Upper lobe of left lung (tissue), 6 donors: ENCODE measurements at regions not wholly inside any gene's neighbourhood (a gene's known extent, or its start where the extent isn't known, plus 50 kb on each side); places are given as distances from the start of the nearest gene placed in this dataset.

ENCODE experiments used
- ATAC-seq, 2 donors: fragments of 200-7000 bp; cut with Tn5 transposase; one replicate each; pipeline ENCODE4 v1.9.1; 2022; ENCODE audit warnings: mild to moderate bottlenecking in 2 of 2, moderate library complexity in 2 of 2; ENCODE audit not compliant: low FRiP score in 2 of 2
- DNase-seq, 2 donors: peaks; one replicate each; pipeline ENCODE4 v3.0.0-alpha.2; 2019 to 2020
- H3K27ac ChIP-seq, 4 donors: fragments of 200-600 bp; sonication (generic); one replicate each; pipeline ENCODE4 v1.5.1; 2016 to 2019
- H3K27me3 ChIP-seq, 4 donors: fragments of 200-600 bp; sonication (generic); one replicate each; pipeline ENCODE4 v1.5.1; 2017 to 2019
- H3K36me3 ChIP-seq, 4 donors: fragments of 200-600 bp; sonication (generic); one replicate each; pipeline ENCODE4 v1.5.1; 2016 to 2019
- H3K4me1 ChIP-seq, 4 donors: fragments of 200-600 bp; sonication (generic); one replicate each; pipeline ENCODE4 v1.5.1; 2018 to 2019
- H3K4me3 ChIP-seq, 4 donors: fragments of 200-600 bp; sonication (generic); one replicate each; pipeline ENCODE4 v1.5.1; 2017 to 2019; ENCODE audit warnings: mild to moderate bottlenecking in 2 of 4, moderate library complexity in 1 of 4
- H3K9me3 ChIP-seq, 4 donors: fragments of 200-600 bp; sonication (generic); one replicate each; pipeline ENCODE4 v1.5.1; 2018 to 2019
- EP300 ChIP-seq, 4 donors: sonication (generic); formaldehyde crosslinking; IDR thresholded peaks; one replicate each; pipeline ENCODE4 v1.5.1; 2017; ENCODE audit warnings: antibody characterized with exemption in 4 of 4, control low read depth in 2 of 4
- POLR2A ChIP-seq, 4 donors: fragments of 450-650 bp; IDR thresholded peaks; one replicate each; pipeline ENCODE4 v1.5.1; 2016 to 2017; ENCODE audit warnings: antibody characterized with exemption in 4 of 4, mild to moderate bottlenecking in 2 of 4
- POLR2AphosphoS5 ChIP-seq, 2 donors: sonication (generic); formaldehyde crosslinking; IDR thresholded peaks; one replicate each; pipeline ENCODE4 v1.5.1; 2017; ENCODE audit warnings: antibody characterized with exemption in 2 of 2
- WGBS, 2 donors: methylation state at CpG; one replicate each; pipeline ENCODE4 v1.1.5; 2017 to 2018; 5-methylcytosine and 5-hydroxymethylcytosine counted together
- TF ChIP-seq, protein P1 (sequence below), 6 experiments: fragments of 450-650 bp in 4 of 6; fragments of 200-600 bp in 2 of 6; sonication (generic) in 2 of 6; IDR thresholded peaks; one replicate each; pipeline ENCODE4 v1.5.1; 2016 to 2019; ENCODE audit warnings: antibody characterized with exemption in 6 of 6
- donor health status: DM: no; HTN: no; CAD: no; lungs with moderate emphysema.
- donor health status: DM: no; HTN: yes; CAD: no; lungs with severe emphysema.

DNA sequence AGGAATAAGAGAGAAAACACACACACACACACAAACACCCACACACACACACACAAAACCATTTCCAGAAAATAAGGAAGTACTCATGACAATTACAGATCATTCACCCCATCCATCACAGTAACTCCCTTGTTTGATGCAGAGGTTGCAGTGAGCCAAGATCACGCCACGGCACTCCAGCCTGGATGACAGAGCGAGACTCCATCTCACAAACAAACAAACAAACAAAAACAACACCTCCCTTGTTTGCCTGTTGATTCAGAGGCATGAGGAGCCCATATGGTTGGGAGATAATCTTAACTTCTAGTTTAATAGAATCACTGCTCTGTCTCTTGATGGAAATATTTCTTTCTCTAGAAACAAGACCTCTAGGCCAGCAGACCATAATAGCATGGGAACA lies 2043.5 kb upstream of the AGA start:
- H3K27me3 ChIP-seq, result no peaks in the 10 kb centered on the region
- H3K4me3 ChIP-seq, result no peak overlapping the region
- 71 to 90% methylated on average over 3 of the region's 3 CpGs for WGBS, 2 donors
- DNase-seq, result no peak
- no peak for ATAC-seq
- no peaks in the 10 kb centered on the region for H3K4me1 ChIP-seq
- no peaks in the 10 kb centered on the region for H3K36me3 ChIP-seq
- H3K27ac ChIP-seq, result no peak overlapping the region
- TF ChIP-seq POLR2A (IDR thresholded peaks at IDR 0.05) (no peak), POLR2AphosphoS5 (IDR thresholded peaks at IDR 0.05) (no peak), EP300 (IDR thresholded peaks at IDR 0.05) (no peak)
- TF ChIP-seq, protein P1, sequence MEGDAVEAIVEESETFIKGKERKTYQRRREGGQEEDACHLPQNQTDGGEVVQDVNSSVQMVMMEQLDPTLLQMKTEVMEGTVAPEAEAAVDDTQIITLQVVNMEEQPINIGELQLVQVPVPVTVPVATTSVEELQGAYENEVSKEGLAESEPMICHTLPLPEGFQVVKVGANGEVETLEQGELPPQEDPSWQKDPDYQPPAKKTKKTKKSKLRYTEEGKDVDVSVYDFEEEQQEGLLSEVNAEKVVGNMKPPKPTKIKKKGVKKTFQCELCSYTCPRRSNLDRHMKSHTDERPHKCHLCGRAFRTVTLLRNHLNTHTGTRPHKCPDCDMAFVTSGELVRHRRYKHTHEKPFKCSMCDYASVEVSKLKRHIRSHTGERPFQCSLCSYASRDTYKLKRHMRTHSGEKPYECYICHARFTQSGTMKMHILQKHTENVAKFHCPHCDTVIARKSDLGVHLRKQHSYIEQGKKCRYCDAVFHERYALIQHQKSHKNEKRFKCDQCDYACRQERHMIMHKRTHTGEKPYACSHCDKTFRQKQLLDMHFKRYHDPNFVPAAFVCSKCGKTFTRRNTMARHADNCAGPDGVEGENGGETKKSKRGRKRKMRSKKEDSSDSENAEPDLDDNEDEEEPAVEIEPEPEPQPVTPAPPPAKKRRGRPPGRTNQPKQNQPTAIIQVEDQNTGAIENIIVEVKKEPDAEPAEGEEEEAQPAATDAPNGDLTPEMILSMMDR (IDR thresholded peaks at IDR 0.05), result no peak
- H3K9me3 ChIP-seq, result no peaks in the 10 kb centered on the region

DNA sequence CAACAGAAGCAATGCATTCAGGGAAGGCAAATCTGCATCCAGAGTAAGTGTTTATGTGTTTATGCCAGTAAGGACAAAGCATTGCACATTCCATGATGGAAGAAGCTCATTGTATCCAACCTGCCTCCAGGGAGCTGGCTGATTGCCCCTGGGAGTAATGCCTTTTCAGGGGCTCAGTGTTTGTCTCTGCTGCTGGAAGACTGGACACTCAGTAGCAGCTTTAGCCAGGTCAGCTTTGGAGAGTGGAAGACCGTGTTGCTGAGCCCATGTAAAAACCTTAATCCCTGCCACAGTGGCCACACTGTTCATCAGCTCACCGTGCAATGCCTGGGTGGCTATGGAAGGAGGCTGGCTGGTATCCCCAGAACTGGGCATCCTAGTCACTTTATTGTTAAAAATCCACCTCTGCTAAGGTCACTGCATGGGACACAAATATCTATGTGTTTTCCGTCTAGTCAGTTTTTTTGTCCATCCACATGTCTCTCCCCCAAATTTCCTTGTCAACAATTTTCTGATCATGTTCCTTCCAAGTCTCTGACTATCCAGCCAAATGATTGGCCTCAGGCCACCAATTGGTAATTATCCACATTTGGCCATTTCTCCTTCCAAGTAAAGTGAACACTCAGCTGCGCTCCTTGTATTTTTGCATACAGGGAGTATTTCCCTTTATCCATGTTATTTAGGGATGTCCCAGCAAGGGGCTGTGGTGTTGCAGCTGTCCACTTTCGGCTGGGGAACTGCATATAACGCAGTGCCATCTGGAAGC lies 2044.5 kb upstream of the AGA start:
- TF ChIP-seq, protein P1 (IDR thresholded peaks at IDR 0.05), result no peak
- TF ChIP-seq POLR2A (IDR thresholded peaks at IDR 0.05) (no peak), EP300 (IDR thresholded peaks at IDR 0.05) (no peak), POLR2AphosphoS5 (IDR thresholded peaks at IDR 0.05) (no peak)
- ATAC-seq (no peak), DNase-seq (no peak)
- Histone ChIP-seq H3K27ac (no peak overlapping the region), H3K9me3 (no peaks in the 10 kb centered on the region), H3K36me3 (no peaks in the 10 kb centered on the region), H3K4me3 (no peak overlapping the region), H3K4me1 (no peaks in the 10 kb centered on the region), H3K27me3 (no peaks in the 10 kb centered on the region)
- WGBS, 2 donors, result 79 to 80% methylated on average over 6 of the region's 6 CpGs

GRCh38 chr4:179492260-179493080 lies 2050.2 kb upstream of the AGA start:
- no peaks in the 10 kb centered on the region for H3K27me3 ChIP-seq
- H3K4me3 ChIP-seq, result no peak overlapping the region
- no peak for DNase-seq
- WGBS, 2 donors, result 85 to 90% methylated on average over 3 of the region's 3 CpGs
- H3K4me1 ChIP-seq, result no peaks in the 10 kb centered on the region
- TF ChIP-seq POLR2AphosphoS5 (IDR thresholded peaks at IDR 0.05), result no peak
- TF ChIP-seq, protein P1 (IDR thresholded peaks at IDR 0.05), result no peak
- no peak for TF ChIP-seq POLR2A (IDR thresholded peaks at IDR 0.05)
- TF ChIP-seq EP300 (IDR thresholded peaks at IDR 0.05), result no peak
- ATAC-seq, result no peak
- no peaks in the 10 kb centered on the region for H3K36me3 ChIP-seq
- no peaks in the 10 kb centered on the region for H3K9me3 ChIP-seq
- H3K27ac ChIP-seq, result no peak overlapping the region

DNA sequence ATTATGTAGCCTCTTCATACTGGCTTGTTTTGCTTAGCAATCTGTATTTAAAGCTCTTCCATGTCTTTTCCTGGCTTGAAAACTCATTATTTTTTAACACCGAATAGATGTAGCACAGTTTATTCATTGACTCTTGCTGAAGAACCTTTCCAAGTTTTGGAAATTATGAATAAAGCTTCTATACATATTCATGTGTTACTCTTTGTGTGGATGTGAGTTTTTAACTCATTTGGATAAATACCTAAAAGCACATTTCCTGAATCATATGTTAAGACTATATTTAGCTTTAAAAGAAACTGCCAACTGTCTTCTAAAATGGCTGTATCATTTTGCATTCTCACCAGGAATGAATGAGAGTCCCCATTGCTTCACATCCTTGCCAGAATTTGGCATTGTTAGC lies 2061.7 kb upstream of the AGA start:
- H3K9me3 ChIP-seq, result no peaks in the 10 kb centered on the region
- H3K4me1 ChIP-seq, result no peaks in the 10 kb centered on the region
- TF ChIP-seq, protein P1 (IDR thresholded peaks at IDR 0.05), result no peak
- TF ChIP-seq EP300 (IDR thresholded peaks at IDR 0.05) (no peak), POLR2AphosphoS5 (IDR thresholded peaks at IDR 0.05) (no peak), POLR2A (IDR thresholded peaks at IDR 0.05) (no peak)
- no peak for ATAC-seq
- no peak overlapping the region for H3K4me3 ChIP-seq
- 89 to 90% methylated on average over 1 of the region's 1 CpG for WGBS, 2 donors
- no peaks in the 10 kb centered on the region for H3K36me3 ChIP-seq
- no peaks in the 10 kb centered on the region for H3K27me3 ChIP-seq
- DNase-seq, result no peak
- no peak overlapping the region for H3K27ac ChIP-seq
